C4-2B (cell line): ENCODE measurements at regions not wholly inside any gene's neighbourhood (a gene's known extent, or its start where the extent isn't known, plus 50 kb on each side); places are given as distances from the start of the nearest gene placed in this dataset.

Source experiments
- ZFX ChIP-seq: fragments of 450-650 bp; IDR thresholded peaks from 2 replicates; pipeline ENCODE4 v1.6.1; 2017
- TF ChIP-seq, protein P1 (sequence below): fragments of 450-650 bp; conservative IDR thresholded peaks from 2 replicates; pipeline ENCODE4 v1.5.1; 2017; ENCODE audit warnings: mild to moderate bottlenecking

DNA sequence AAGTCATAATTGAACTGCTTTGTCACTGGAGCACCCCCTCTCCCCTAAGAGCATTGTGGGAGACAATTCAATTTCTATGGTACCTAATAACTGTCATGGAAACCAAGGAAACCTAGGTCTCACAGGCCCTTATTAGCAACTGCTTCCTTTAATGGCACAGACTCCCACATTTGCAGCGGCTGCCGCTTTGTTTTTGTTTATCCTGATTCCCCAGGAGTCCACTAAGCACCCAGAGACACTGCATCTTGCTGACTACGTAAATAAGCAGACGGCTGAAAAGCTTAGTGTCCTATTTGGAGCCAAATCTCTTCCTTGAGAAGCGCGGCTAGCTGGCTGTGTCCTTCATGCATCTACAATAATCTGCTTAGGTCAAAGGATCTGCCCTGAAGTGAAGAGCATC is 494.4 kb downstream of the TMA16 start:
- TF ChIP-seq, protein P1, sequence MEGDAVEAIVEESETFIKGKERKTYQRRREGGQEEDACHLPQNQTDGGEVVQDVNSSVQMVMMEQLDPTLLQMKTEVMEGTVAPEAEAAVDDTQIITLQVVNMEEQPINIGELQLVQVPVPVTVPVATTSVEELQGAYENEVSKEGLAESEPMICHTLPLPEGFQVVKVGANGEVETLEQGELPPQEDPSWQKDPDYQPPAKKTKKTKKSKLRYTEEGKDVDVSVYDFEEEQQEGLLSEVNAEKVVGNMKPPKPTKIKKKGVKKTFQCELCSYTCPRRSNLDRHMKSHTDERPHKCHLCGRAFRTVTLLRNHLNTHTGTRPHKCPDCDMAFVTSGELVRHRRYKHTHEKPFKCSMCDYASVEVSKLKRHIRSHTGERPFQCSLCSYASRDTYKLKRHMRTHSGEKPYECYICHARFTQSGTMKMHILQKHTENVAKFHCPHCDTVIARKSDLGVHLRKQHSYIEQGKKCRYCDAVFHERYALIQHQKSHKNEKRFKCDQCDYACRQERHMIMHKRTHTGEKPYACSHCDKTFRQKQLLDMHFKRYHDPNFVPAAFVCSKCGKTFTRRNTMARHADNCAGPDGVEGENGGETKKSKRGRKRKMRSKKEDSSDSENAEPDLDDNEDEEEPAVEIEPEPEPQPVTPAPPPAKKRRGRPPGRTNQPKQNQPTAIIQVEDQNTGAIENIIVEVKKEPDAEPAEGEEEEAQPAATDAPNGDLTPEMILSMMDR, result no peak
- no peak for TF ChIP-seq ZFX
